NCI-H2081 treated with DMSO at 0.1 percent for 48 hours (cell line): ENCODE measurements at regions not wholly inside any gene's neighbourhood (a gene's known extent, or its start where the extent isn't known, plus 50 kb on each side); places are given as distances from the start of the nearest gene placed in this dataset.

Experiments used
- DNase-seq: peaks from one replicate; lab custom pipeline; 2025; lab: John Stamatoyannopoulos, UW

DNA sequence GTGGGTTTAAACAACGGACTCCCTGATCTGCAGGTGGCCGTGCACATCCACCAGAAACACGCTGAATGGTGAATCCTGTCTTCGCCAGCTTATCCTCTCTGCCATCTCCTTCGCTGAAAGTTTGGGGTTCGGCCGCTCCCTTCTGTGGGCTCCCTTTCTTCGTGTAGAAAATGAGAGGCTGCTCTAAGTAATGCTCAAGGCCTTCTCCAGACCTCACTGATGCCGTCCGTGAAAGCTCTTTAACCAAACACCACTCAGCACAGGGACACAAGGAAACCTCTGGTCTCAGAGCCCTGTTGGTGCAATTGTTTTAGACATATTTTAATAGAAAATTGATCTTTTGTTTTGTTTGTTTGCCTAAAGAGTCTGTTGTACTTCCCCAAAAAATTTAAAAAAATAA, 596.5 kb downstream of the IRX1 start:
- DNase-seq: no peak

DNA sequence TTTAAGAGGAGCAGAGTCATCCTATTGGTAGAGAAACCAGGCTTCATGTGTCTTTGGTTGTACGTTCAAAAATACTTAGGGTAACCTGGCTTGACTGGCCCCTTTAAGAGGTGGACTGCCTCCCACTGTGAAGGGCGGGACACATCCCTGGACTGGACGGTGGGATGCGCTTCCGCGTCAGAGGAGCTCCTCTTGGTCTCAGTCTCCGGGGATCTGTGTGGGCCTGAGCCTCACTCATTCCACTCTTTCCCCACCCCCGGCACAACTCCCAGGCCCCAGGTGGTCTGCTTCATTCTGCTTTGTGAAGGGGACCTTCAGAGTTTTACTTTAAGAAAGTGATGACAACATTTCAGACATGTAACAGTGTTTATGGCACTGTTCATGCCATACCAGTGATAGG, 601.1 kb downstream of the IRX1 start:
- no peak for DNase-seq

DNA sequence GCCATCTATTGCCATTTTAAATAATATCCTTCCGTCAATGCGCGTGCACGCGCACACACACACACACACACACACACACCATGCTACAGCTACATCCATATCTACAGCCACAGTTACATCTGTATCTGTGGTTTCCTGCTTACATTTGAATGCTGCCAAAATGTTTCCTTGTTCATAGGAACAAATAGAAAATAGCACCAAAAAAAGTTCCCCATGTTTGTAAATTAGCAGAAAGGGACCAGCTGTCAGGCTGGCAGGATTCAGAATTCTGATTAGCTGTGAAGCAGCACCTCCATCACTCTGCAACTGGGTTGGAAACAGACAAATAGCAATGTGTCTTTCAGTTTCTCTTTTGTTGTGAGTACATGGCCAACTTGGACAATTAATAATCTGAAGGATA, 601.5 kb downstream of the IRX1 start:
- DNase-seq: no peak

DNA sequence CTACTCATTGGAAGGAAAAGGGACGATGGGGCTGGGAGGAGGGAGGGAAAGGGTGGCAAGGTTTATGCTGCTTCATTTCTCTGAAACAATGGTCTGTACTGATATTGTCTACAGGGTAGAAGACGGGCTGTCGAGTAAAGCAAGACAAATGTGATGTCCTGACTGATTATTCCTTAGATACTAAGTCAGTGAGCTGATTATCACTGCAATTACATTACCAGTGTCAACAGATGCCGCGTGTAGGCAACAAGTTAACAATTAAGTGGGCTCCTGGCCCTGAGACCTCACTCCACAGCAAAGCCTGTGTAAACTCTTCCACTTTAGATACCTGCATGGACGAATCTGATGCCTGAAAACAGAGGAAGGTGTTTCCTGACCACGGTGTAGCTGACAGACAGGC, 602.8 kb downstream of the IRX1 start:
- DNase-seq: no peak

DNA sequence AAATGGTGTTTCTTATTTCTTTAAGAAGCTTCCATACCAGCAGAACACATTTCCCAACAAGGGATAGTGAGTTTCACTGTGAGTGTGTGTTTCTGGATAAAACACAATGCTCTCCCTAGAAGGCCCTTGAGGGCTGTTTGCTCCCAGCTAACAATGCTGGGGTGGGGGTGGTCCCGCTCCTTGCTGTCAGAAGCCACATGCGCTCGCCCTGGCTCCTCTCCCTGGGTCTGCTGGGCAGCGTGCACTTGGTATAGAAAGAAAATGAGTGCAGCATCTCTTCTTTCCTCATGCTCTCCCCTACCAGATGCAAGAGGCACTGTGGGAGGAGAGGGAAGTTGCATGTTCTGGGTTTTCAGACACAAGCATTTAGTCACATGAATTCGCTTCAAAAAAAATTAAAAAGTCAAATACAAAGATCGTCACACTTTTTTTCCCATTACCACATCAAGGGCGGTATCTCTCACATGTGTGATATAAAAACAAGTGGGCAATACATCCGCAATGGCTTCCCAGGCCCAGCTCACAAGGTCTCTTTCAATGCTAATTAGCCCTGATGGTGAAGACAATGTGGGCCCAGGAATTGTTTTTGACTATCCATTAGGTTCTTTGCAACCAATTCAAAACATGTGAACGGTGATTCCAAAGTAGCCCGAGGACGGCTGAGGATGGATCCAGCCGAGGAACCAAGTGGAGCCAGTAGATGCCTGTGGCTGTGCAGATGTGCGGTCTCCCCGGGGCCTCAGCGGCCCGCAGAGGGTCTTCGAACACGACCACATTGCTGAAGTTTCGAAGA, 603.6 kb downstream of the IRX1 start:
- no peak for DNase-seq

DNA sequence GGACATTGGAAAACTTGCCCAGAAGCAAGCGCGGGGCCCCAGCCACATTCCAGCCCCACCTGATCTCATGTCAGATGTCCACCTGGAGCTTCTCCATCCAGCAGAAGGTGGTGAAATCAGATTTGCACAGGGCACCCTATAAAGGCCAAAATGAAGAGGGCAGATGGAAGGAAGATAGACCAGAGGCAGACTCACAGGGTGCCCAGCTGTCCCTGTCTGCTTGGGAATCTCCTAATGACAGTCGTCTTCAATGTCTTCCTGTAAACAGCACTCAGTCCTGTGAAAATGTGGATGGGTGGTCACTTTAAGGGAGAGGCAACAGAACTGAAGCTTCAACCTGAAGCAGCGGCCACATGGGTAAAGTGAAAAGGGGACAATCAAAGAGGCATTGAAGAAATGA, 607.5 kb downstream of the IRX1 start:
- no peak for DNase-seq

DNA sequence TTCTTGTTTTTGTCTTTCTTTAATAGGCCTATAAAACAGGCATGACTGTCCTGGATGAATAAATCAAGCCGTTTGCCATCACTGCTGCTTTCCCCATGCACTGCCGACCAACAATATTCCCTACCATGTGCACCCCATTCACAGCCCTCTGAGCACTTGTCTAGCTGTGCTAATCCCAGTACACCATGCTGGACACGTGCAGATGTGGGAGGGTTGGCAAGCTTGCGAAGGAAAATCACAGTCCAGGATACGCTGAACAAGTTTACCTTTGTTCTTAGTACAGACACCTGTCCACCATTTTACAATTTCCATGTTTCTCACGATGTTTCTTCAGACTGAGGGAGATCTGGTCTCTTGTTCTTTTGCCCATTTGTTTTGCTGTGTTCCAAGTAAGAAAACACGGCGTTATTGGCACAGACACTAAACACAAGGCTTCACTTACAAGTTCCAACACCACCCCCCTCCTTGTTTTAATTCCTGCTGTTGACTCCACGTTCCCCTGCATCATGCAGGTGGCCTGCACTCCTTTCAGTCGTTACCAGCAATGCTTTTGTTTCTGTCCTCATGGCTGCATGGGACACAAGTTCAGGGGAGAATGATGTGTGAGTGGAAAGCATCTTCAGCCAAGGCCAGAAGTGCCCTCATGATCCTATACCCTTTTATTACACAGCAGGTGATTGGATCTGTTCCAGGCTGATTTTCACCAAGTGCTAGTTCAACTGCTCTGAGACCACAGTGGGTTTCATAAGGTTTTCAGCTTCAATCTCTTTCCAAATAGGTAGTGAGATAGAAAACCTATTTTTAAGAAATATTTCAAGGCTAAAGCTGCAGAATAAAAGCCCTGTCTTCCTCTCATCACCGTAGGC, 608.9 kb downstream of the IRX1 start:
- DNase-seq: no peak

DNA sequence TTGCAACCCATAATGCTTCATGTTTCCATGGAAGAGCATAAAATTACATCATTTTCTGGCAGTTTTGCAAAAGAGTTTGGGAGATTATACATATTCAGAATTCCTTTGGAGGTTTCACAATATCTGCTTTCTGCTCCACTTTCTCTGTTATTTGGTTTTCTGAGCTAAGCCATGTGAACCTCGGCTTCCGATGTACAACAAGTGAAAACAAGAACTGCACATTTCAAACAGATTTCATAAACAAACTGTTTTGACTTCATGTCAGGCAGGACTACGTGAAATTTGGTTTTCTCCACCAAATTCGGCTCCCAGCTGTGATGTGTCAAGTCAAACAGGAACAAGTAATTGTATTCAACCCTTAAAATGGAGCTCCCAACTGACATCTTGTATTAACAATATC, 609.8 kb downstream of the IRX1 start:
- no peak for DNase-seq

DNA sequence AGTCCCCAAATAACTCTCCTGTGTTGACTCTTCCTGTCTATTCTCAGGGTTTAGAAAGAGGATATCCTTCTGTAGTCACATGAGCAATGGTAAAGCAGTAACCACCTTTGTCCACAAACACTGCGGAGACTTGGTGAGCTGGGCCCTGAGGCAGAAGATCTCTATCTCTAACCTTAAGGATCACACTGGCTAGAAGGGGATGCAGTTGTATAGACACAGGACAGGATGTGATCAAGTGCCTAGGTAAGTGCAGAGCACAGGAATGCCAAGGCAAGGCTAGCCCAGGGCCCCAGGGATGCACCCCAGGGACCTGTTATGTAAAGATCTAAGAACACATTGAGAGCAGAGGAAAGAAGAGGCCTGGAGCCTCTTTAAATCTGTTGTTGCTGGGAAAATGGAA, 610.5 kb downstream of the IRX1 start:
- no peak for DNase-seq

DNA sequence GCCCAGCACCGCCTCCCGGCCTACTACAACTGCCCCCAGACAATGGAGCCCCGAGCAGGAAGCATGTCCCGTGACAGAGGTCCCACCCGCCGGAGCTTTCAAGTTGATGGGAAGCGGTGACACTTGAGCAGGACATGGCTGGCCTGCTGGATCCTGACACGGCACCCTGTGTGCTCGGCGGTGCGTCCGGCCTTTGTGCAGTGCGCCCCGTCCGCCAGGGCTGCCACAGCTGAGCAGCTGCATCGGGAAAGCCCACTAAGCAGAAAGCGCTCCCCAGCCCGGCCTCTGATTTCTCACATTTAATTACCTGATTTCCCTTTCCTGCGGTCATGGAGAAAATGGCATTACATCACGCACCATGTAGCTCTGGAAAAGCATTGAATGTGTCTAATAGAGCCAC, 611.9 kb downstream of the IRX1 start:
- no peak for DNase-seq

DNA sequence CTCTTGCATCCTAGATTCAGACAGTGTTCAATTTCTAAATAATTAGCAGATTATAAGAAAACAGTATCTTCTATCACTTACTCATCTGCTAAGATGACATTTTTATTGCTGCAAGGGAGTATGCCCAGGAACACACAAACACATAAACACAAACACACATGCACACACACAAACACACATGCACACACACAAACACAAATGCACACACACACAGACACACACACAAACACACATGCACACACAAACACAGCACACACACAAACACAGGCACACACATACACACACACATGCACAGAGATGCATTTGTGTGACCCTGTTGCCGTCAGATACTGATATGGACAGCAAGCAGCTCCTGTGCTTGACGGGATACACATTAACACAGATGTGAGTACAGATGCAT, 612.9 kb downstream of the IRX1 start:
- no peak for DNase-seq

DNA sequence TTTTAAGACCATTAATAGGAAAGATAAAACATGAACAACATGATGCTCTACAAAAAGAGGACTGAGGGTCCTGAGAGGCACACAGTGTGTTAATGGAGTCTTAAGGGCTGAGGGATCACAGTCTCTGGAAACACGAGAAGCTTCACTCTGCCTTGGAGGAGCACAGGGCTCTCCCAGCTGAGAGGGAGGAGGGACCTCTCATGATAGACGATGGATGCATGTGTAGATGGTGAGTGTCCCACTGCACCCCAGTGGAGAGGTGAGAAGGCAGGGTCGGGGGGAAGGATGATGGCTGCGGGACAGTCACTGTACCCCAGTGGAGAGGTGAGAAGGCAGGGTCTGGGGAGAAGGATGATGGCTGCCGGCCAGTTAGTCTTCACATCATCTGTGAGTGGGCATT, 613.4 kb downstream of the IRX1 start:
- DNase-seq: no peak

DNA sequence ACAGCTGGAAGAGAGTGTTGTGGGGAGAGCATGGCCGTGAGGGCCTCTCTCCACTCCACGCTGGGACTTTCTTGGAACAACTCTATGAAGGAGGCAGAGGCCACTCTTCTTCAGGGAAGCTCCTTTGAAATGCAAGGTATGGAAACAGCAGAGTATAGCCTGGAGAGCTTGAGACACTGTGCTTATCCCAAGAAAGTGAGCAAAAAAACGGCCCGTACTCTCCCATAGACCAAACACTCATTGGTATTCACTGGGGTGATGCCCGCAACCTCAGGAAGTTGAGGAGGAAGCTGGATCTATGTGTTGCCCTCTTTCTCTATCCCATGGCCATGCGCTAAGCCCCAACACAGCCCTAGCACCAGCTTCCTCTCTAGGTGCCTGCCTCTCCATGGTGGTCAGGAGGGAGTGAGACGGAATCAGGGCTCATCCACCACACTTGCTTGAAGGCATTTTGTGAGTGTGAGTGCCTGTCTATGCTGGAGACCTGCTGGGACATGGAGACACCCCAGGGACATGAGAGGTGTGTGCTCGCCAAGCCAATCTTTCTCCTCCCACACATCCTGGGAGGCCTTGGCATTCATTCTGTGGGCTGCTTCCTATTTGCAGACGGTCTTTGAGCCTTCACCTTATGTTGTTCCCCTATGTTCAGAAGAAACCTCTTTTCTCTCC, 616.6 kb downstream of the IRX1 start:
- no peak for DNase-seq

DNA sequence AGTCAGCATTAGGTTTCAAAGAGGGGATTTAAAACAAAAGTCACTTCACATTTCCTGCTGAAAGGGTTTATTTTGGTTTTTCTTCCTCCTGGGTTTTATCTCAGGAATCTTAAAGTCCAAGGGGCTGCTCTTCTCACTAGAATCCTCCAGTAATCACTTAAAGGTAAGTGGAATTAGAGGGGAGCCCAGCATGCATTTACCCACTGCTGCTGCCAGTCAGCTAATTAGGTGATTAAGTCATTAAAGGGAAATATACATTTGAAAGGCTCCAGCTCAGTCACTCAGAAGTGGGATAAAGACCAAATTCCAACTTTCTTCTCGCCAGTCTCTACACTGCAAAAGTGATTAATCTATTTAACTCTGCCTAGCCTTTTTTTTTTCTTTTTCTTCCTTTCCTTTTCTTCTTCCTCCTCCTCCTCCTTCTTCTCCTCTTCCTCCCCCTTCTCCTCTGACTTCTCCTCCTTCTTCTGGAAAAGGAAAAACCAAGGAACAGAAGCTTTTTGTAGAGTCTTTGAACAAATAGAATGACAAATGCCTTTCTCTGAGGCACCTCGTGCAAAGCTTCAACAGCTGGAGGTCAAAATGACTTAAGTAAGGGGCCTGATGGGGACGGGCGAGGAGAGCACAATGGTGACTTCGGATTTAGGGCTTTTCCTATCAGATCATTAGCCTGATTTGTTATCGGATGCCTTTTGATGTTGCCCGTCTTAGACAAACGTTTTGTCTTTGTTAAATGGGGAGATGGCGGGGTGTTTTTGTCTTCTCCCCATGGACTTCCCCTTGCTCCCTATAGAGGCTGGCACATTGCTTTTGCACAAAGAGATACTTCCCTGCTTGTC, 617.6 kb downstream of the IRX1 start:
- no peak for DNase-seq

DNA sequence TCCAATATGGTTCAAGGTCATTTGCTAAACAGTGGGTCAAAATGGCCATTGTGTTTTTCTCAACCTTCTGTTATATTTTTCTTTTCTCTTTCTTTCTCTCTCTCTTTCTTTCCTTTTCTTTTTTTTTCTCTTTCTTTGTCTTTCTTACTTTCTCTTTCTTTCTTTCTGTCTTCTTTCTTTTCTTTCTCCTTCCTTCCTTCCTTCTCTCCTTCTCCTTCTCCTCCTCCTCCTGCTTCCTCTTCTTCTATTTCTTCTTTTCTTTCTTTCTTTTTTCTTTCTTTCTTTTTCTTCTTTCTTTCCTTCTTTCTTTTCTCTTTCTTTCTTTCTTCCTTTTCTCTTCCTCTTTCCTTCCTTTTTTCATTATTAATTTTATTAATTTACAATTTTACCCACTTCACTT, 619.5 kb downstream of the IRX1 start:
- DNase-seq: no peak

DNA sequence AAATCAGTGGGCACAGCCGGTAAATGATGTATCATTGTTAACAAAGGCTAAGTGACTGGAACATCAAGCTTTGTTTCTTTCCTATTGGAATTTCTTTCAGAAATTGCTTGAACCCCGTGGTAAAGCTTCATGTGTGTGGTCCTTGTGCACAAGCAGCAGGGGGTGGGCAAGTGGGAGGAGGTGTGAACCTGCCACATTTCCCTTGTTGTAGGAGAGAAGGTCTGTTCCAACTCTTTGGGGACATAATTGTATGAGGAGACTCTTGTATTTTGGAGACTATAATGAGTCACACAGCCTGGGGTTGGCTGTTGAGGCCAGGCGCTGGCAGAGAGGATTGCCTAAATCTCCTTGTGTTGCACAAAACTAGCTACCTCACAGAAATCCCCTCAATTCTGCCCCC, 620.5 kb downstream of the IRX1 start:
- no peak for DNase-seq

DNA sequence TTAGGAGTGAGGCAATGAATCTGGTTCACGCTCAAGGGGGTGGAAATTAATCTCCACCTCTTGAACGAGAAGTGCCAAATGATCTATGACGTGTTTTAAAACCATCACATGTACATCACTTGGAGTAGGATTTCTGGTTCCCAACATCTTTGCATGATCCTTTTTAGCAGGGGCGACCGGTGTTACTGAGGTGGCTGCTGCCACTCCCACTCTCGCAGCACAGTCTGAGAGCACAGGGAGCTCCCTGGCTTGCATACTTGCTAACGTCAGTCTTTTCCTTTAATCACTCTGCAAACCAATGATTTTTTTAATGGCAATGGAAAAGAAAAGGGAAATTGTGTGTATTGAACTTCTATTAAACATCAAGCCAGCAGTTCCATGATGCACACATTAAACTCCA, 624.4 kb downstream of the IRX1 start:
- no peak for DNase-seq

DNA sequence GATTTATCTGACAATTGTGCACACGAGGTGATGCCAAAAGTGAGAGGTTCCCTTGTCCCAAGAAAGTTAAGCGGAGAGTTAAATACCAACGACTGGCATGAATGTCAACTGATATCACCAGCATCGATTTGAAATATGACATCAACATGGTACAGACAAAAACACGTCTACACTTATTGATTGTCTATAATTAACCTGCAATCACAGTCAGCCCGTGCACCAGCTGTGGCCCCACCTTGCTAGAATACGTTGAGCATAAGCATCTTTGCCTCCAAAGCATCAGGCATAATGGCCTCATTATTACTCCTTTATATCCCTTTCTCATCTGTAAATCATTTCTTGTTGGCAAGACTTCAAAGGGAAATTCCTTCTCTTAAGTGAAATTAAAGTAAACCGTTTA, 625.4 kb downstream of the IRX1 start:
- no peak for DNase-seq

DNA sequence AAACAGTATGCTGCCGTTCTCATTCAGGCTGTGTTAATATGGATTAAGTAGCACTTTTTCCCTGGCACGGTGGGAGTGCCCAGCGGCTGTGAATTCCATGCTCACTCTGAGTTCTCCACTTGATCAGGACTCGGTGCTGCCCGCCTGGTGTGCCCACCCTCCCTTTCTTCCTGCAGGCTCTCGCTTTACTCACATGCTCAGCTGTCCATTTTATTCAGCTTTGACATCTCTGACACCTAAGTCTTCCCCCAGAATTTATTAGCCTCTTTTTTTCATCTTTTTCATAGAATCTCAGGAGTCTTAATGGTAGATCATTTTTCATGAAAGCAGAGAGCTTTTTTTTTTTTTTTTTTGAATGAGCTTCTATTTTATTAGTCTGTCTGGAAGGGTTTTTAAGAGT, 626.5 kb downstream of the IRX1 start:
- DNase-seq: no peak

DNA sequence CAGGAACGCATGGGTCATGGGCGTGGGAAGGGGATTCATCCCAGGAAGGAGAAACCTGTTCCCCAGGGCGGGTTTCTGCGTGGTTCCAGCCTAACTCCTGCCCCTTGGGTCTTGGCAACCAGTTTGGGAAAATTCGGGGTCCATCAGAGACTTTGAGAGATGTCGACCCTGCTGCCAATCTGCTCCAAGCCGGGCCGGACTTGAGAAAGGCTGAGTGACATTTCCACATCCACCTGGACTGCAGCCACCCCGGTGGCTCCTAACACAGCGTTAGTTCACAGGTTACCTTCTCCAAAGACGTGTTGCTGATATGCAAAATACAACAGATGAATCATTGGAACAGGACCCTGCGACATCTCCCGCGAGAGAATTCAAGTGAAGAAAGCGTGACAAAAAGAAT, 627.2 kb downstream of the IRX1 start:
- no peak for DNase-seq

DNA sequence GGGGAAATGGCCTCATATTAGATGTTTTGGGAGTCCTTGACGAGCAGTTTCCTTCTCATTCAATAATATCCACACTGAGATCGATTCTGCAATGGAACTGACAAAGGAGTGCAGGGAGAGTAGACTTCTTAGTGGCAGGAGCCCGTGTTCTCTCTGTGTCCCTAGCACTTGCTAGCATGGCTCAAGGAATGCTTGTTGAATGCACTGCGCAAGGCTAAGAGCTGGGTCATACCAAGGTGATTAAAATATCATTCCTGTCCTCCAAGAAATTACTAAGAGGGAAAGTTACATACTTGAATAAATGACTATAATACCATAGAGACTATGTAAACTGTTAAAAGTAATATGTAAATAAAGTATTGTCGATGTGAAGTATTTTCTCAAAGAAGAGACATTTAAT, 630.1 kb downstream of the IRX1 start:
- no peak for DNase-seq

DNA sequence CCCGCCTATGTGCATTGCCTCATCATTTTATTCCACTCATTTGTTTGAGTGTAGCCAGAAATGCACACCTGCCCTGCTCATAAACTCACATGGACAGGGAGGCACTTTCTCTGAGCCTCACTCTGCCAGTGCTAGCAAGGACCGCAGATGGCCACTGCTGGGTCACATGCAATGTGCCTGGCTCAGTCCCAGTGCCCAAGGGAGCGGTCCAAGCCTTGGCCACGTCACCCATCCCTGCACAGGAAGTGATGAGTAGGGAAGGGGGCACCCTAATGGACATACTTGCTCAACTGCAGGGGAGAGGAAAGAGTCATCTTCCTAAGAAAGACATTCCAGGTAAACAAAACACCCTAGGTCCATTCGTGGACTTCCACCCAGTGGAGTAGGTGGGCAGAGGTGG, 630.9 kb downstream of the IRX1 start:
- no peak for DNase-seq
